Heart left ventricle (tissue), 16 donors: ENCODE measurements at regions not wholly inside any gene's neighbourhood (a gene's known extent, or its start where the extent isn't known, plus 50 kb on each side); places are given as distances from the start of the nearest gene placed in this dataset.

ENCODE experiments used
- ATAC-seq, 4 donors: fragments of 200-7000 bp; cut with Tn5 transposase; one replicate each; pipeline ENCODE4 v1.9.1; 2020 to 2022; ENCODE audit warnings: moderate library complexity in 4 of 4, mild to moderate bottlenecking in 3 of 4, moderate number of reproducible peaks in 1 of 4
- DNase-seq, 5 donors: peaks; one replicate each; pipeline ENCODE4 v3.0.0-alpha.2; 2020
- H3K27ac ChIP-seq, 12 donors: fragments of 200-600 bp; sonication (generic) in 4 of 12; one replicate each; pipeline versions ENCODE4 v1.5.0 to v1.8.0; 2016 to 2022; ENCODE audit warnings: mild to moderate bottlenecking in 2 of 12
- H3K27me3 ChIP-seq, 9 donors: fragments of 200-600 bp; sonication (generic) in 2 of 9; one replicate each; pipeline versions ENCODE4 v1.5.1 to v1.8.0; 2016 to 2022; ENCODE audit warnings: mild to moderate bottlenecking in 3 of 9
- H3K36me3 ChIP-seq, 9 donors: fragments of 200-600 bp; sonication (generic) in 2 of 9; one replicate each; pipeline versions ENCODE4 v1.5.0 to v1.8.0; 2018 to 2022; ENCODE audit warnings: mild to moderate bottlenecking in 2 of 9
- H3K4me1 ChIP-seq, 12 donors: fragments of 200-600 bp; sonication (generic) in 4 of 12; one replicate each; pipeline versions ENCODE4 v1.5.0 to v1.8.0; 2016 to 2022; ENCODE audit warnings: mild to moderate bottlenecking in 3 of 12
- H3K4me3 ChIP-seq, 12 donors: fragments of 200-600 bp; sonication (generic) in 4 of 12; one replicate each; pipeline versions ENCODE4 v1.5.0 to v1.8.0; 2017 to 2022; ENCODE audit warnings: mild to moderate bottlenecking in 9 of 12, moderate library complexity in 4 of 12
- H3K9me3 ChIP-seq, 12 donors: fragments of 200-600 bp; sonication (generic) in 4 of 12; one replicate each; pipeline versions ENCODE4 v1.5.0 to v1.8.0; 2016 to 2022; ENCODE audit warnings: mild to moderate bottlenecking in 1 of 12
- POLR2A ChIP-seq, 2 donors: fragments of 450-650 bp; IDR thresholded peaks; one replicate each; pipeline ENCODE4 v1.6.1; 2017; ENCODE audit warnings: antibody characterized with exemption in 2 of 2, mild to moderate bottlenecking in 2 of 2, moderate library complexity in 2 of 2
- WGBS, 4 donors: extraction: QIAGEN DNeasy Blood & Tissue Kit in 2 of 4; methylation state at CpG; one replicate each; pipeline versions ENCODE4 v1.1.5 to v1.1.7; 2013 to 2018; 5-methylcytosine and 5-hydroxymethylcytosine counted together
- intact Hi-C, 10 donors: fragments of 100-400 bp; cut with DNase I; formaldehyde crosslinking; loops; one replicate each; pipeline versions ENCODE4 v1.11.1 to v1.14.2; 2022
- TF ChIP-seq, protein P1 (sequence below), 12 donors: fragments of 200-600 bp; sonication (generic) in 4 of 12; IDR thresholded peaks; one replicate each; pipeline versions ENCODE4 v1.5.0 to v1.8.0; 2018 to 2022; ENCODE audit warnings: antibody characterized with exemption in 12 of 12, mild to moderate bottlenecking in 5 of 12
- donor health status: ischemic (EF 13 %, LVEDD 7.1; RV severe dilation, severe dysfunction).
- donor health status: healthy with polysubstance abuse.
- donor health status: DM: no; HTN: yes; CAD: no.
- donor health status: DM: no; HTN: no; CAD: no.
- donor health status: ischemic (EF 25% LVEDD 6.9; RV normal size, moderate dysfunction).
- donor health status: ischemic (EF 25% LVEDD 5.7; RV mildly dilated, moderate dysfunction).
- donor health status: healthy.
- donor health status: DM: yes; HTN: yes; CAD: no.
- donor health status: ischemic (EF 35%, LVEDD 5.7; RV mildly dilated, moderate dysfunction).
- donor health status: nonischemic (EF 11% LVEDD 7.7; RV severe dilation, severe dysfunction).
- donor health status: DM: yes; HTN: yes; CAD: no.
- donor health status: PGD.
- donor health status: ischemic (EF 29% LVEDD 5.4; RV normal size, mild dysfunction).
- donor health status: nonischemic (EF 23%, LVEDD 6.1; RV moderate dilation, normal function).

DNA sequence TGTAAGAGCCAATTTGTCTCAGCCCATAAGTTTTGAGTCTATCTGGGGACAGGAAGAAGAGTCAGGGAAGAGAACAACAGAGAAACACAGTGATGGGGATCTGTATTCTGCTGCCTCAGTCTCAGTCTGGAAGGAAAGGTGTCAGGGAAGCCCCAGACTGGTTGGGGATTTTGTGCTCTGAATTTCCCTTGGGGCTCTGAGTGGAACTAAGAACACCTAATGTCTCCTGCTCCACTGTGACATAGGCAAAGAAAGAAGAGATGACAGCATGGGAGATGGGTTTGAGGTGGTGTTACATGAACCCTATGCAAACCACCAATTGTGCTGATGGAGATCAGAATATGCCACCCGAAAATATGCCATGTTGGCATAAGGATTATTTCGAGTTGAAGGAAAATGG, 139.5 kb upstream of the MYLIP start:
- Histone ChIP-seq H3K27ac (no peak overlapping the region), H3K27me3 (no peaks in the 10 kb centered on the region), H3K4me3 (no peak overlapping the region), H3K36me3 (no peaks in the 10 kb centered on the region), H3K4me1 (peaks cover 0 to 5% (median 0%) of the 10 kb centered on the region in 12 donors), H3K9me3 (no peaks in the 10 kb centered on the region)
- ATAC-seq (no peak), DNase-seq (no peak)
- intact Hi-C loops, result no loop called here
- WGBS, 4 donors, result 90 to 97% (median 94%) methylated on average over 2 of the region's 2 CpGs
- TF ChIP-seq, protein P1, sequence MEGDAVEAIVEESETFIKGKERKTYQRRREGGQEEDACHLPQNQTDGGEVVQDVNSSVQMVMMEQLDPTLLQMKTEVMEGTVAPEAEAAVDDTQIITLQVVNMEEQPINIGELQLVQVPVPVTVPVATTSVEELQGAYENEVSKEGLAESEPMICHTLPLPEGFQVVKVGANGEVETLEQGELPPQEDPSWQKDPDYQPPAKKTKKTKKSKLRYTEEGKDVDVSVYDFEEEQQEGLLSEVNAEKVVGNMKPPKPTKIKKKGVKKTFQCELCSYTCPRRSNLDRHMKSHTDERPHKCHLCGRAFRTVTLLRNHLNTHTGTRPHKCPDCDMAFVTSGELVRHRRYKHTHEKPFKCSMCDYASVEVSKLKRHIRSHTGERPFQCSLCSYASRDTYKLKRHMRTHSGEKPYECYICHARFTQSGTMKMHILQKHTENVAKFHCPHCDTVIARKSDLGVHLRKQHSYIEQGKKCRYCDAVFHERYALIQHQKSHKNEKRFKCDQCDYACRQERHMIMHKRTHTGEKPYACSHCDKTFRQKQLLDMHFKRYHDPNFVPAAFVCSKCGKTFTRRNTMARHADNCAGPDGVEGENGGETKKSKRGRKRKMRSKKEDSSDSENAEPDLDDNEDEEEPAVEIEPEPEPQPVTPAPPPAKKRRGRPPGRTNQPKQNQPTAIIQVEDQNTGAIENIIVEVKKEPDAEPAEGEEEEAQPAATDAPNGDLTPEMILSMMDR (IDR thresholded peaks at IDR 0.05), result no peak
- TF ChIP-seq POLR2A (IDR thresholded peaks at IDR 0.05), result no peak

DNA sequence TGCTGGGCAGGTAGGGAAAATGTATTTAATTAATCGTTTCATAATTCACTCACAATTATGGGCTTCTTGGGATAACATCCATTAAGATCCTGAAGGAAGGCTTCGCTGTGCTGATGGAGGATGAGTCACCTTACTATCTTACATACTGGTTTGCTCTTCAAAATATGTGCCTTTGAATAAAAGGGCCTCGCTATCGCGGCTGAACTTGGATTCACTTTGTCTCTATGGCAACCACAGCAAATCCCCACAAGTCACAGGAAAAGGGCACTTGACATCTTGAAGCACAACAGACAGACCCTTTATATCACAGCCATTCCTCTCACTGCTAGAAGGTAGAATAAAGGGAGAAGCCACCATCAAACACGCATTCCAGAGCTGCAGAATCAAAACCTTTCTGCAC, 141.3 kb upstream of the MYLIP start:
- DNase-seq, result no peak
- WGBS, 4 donors, result 57 to 67% (median 61%) methylated on average over 6 of the region's 6 CpGs
- intact Hi-C loops, result no loop called here
- Histone ChIP-seq H3K9me3 (no peaks in the 10 kb centered on the region), H3K36me3 (no peaks in the 10 kb centered on the region), H3K27me3 (no peaks in the 10 kb centered on the region), H3K4me1 (no peaks in the 10 kb centered on the region), H3K27ac (no peak overlapping the region), H3K4me3 (no peak overlapping the region)
- TF ChIP-seq POLR2A (IDR thresholded peaks at IDR 0.05), result no peak
- TF ChIP-seq, protein P1 (IDR thresholded peaks at IDR 0.05), result no peak
- no peak for ATAC-seq

DNA sequence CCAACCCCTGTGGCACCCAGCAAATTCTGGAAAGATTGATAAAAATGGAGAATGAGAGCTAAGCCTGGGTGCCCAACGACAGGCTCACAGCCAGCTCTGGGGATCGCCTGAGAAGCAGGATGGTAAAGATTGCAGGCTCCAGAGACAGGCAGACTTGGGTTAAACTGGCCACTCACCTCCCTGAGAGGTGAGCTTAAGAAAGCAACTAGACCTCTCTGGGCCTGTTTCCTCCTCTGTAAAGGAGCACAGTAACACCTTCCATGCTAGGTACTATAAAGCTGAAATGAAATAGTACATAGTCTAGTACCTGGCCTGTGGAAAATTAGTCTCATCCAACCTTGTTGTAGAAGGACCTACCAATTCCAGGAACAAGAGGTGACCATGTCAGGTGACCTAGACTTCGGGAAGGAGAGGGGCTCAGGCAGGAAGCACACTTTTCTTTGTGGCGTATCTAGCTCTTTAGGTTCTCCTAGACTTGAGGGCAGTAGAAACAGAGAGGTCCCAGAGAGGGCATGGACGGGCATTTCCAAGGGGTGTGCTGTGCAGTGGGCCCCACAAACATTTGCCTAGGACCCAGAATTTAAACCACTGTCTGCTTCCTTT, 142.8 kb upstream of the MYLIP start:
- Histone ChIP-seq H3K4me3 (no peak overlapping the region), H3K27me3 (no peaks in the 10 kb centered on the region), H3K9me3 (no peaks in the 10 kb centered on the region), H3K36me3 (no peaks in the 10 kb centered on the region), H3K27ac (no peak overlapping the region), H3K4me1 (no peaks in the 10 kb centered on the region)
- intact Hi-C loops, result no loop called here
- DNase-seq (no peak), ATAC-seq (no peak)
- WGBS, 4 donors, result 80 to 88% (median 86%) methylated on average over 5 of the region's 5 CpGs
- no peak for TF ChIP-seq POLR2A (IDR thresholded peaks at IDR 0.05)
- TF ChIP-seq, protein P1 (IDR thresholded peaks at IDR 0.05), result no peak

DNA sequence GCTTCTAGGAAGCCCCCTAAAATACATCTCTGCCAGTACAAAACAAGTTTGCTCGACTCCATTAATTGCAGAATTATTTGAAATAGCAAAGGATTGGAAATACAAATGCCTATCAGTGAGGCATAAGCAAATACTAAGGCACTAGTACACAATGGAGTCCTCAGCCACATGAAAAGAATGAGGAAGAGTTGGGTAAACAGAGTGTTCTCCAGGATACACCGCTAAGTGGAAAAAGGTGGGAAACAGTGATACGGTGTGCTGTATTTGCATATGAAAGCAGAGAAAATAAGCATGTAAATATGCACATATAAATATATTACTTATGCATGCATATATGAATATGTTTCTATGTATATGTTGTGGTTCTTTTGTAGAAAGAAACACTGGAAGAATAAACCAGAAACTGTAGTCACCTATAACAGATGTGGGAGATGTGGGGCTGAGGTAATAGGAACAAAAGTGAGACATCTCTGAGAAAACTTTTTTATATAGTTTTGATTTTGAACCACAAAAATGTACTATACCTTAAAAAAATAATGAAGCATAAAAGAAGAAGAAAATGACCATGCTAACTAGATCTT, 143.4 kb upstream of the MYLIP start:
- WGBS, 4 donors, result 93 to 98% (median 95%) methylated on average over 3 of the region's 3 CpGs
- no peak overlapping the region for H3K4me3 ChIP-seq
- ATAC-seq, result no peak
- H3K27ac ChIP-seq, result no peak overlapping the region
- no peaks in the 10 kb centered on the region for H3K27me3 ChIP-seq
- H3K4me1 ChIP-seq, result no peaks in the 10 kb centered on the region
- no peak for DNase-seq
- H3K36me3 ChIP-seq, result no peaks in the 10 kb centered on the region
- no peaks in the 10 kb centered on the region for H3K9me3 ChIP-seq
- intact Hi-C loops, result no loop called here
- TF ChIP-seq POLR2A (IDR thresholded peaks at IDR 0.05), result no peak
- TF ChIP-seq, protein P1 (IDR thresholded peaks at IDR 0.05), result no peak
